Chondrocyte (in vitro differentiated cells): ENCODE measurements at regions not wholly inside any gene's neighbourhood (a gene's known extent, or its start where the extent isn't known, plus 50 kb on each side); places are given as distances from the start of the nearest gene placed in this dataset.
"Not testable (repeated sequence)": the region's sequence is repeated elsewhere in the genome, so short reads cannot be mapped to it uniquely, and the experiment has no call there.

Source experiments
- DNase-seq: peaks from one replicate; pipeline ENCODE4 v3.0.0; 2021; ENCODE audit warnings: mixed read lengths, low spot score
- H3K27ac Mint-ChIP-seq: one replicate; pipeline ENCODE4 v1.8.0; 2021; ENCODE audit warnings: mild to moderate bottlenecking, moderate library complexity, mixed read lengths; ENCODE audit not compliant: unreplicated experiment
- H3K27me3 Mint-ChIP-seq: 2 replicates; pipeline ENCODE4 v1.8.0; 2021; ENCODE audit warnings: low read depth, mixed read lengths
- H3K36me3 Mint-ChIP-seq: 2 replicates; pipeline ENCODE4 v1.8.0; 2021; ENCODE audit warnings: low read depth, mixed read lengths
- H3K4me1 Mint-ChIP-seq: 2 replicates; pipeline ENCODE4 v1.8.0; 2021; ENCODE audit warnings: low read depth, mild to moderate bottlenecking, mixed read lengths
- H3K4me3 Mint-ChIP-seq: one replicate; pipeline ENCODE4 v1.8.0; 2021; ENCODE audit warnings: mild to moderate bottlenecking, moderate library complexity, mixed read lengths; ENCODE audit not compliant: unreplicated experiment
- H3K9me3 Mint-ChIP-seq: 2 replicates; pipeline ENCODE4 v1.8.0; 2021; ENCODE audit warnings: low read depth, mixed read lengths
- TF ChIP-seq, protein P1 (sequence below): fragments of 200-600 bp; sonication (generic); IDR thresholded peaks from 2 replicates; pipeline ENCODE4 v1.5.0; 2021; ENCODE audit warnings: antibody characterized with exemption, mild to moderate bottlenecking, moderate library complexity

DNA sequence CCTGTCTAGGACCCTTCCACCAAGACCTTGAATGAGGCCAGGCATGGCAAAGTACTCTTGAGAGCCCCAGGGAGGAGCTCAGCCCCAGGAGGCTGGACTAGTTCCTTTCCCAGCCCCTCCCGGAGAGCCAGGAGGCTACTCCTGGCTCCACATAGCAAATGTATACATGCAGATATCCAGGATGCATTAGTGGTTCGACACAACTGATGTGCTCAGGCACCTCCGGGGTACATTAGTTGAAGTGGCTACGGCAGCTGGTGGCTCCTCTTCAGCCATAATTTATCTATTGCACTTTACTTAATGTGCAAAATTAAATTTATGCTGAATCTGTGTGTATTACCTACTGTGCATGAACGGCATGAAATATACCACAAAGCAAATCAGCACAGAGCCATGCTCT, 182.8 kb upstream of the MEIS1 start:
- Mint-ChIP-seq H3K27ac (no peak overlapping the region), H3K36me3 (no peaks in the 10 kb centered on the region)

DNA sequence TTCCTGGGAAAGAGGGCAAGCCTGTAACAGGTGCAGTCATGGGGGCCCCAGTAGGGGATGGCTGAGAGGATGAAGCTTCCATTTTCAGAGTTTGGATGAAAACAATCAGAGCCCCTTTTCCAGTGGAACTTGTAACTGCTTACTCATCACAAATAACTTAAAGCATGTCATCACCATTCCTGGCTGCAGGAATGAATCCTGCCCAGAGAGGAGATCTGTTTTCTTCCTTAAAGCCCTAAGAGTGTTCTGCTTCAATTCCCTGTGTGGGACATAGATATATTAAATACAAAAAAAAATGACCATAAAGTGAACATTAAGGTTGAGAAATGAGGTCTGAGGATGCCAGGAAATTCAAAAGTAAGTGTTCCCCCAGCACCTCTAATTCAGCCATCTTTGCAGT, 183.4 kb upstream of the MEIS1 start:
- Mint-ChIP-seq H3K4me1 (no peaks in the 10 kb centered on the region), H3K27me3 (peaks cover 31% of the 10 kb centered on the region), H3K36me3 (no peaks in the 10 kb centered on the region), H3K9me3 (no peaks in the 10 kb centered on the region), H3K27ac (no peak overlapping the region), H3K4me3 (no peak overlapping the region)
- TF ChIP-seq, protein P1, sequence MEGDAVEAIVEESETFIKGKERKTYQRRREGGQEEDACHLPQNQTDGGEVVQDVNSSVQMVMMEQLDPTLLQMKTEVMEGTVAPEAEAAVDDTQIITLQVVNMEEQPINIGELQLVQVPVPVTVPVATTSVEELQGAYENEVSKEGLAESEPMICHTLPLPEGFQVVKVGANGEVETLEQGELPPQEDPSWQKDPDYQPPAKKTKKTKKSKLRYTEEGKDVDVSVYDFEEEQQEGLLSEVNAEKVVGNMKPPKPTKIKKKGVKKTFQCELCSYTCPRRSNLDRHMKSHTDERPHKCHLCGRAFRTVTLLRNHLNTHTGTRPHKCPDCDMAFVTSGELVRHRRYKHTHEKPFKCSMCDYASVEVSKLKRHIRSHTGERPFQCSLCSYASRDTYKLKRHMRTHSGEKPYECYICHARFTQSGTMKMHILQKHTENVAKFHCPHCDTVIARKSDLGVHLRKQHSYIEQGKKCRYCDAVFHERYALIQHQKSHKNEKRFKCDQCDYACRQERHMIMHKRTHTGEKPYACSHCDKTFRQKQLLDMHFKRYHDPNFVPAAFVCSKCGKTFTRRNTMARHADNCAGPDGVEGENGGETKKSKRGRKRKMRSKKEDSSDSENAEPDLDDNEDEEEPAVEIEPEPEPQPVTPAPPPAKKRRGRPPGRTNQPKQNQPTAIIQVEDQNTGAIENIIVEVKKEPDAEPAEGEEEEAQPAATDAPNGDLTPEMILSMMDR, result no peak
- no peak for DNase-seq

More for the DNA sequence above, 182.8 kb upstream of the MEIS1 start:
- no peaks in the 10 kb centered on the region for H3K9me3 Mint-ChIP-seq
- H3K4me1 Mint-ChIP-seq, result no peaks in the 10 kb centered on the region
- no peak overlapping the region for H3K4me3 Mint-ChIP-seq
- DNase-seq, result no peak
- TF ChIP-seq, protein P1, result no peak
- H3K27me3 Mint-ChIP-seq, result peaks cover 33% of the 10 kb centered on the region

GRCh38 chr2:66249089-66249488, 185.8 kb upstream of the MEIS1 start:
- not testable (repeated sequence) for DNase-seq, H3K9me3 Mint-ChIP-seq, H3K36me3 Mint-ChIP-seq, H3K4me1 Mint-ChIP-seq, H3K4me3 Mint-ChIP-seq, H3K27ac Mint-ChIP-seq
- peaks cover 24% of the 10 kb centered on the region for H3K27me3 Mint-ChIP-seq

GRCh38 chr2:66243809-66244208, 191.1 kb upstream of the MEIS1 start:
- not testable (repeated sequence) for H3K4me1 Mint-ChIP-seq, H3K4me3 Mint-ChIP-seq, H3K9me3 Mint-ChIP-seq, DNase-seq, H3K36me3 Mint-ChIP-seq, H3K27ac Mint-ChIP-seq, H3K27me3 Mint-ChIP-seq

GRCh38 chr2:66242888-66243287, 192.0 kb upstream of the MEIS1 start:
- not testable (repeated sequence) for DNase-seq, H3K9me3 Mint-ChIP-seq, H3K4me1 Mint-ChIP-seq, H3K27me3 Mint-ChIP-seq, H3K27ac Mint-ChIP-seq, H3K36me3 Mint-ChIP-seq, H3K4me3 Mint-ChIP-seq

GRCh38 chr2:66242099-66242789, 192.7 kb upstream of the MEIS1 start:
- Mint-ChIP-seq H3K27ac (no peak overlapping the region), H3K27me3 (peaks cover 7% of the 10 kb centered on the region), H3K9me3 (no peaks in the 10 kb centered on the region), H3K4me3 (no peak overlapping the region), H3K36me3 (no peaks in the 10 kb centered on the region), H3K4me1 (no peaks in the 10 kb centered on the region)
- no peak for DNase-seq
- TF ChIP-seq, protein P1, result no peak

DNA sequence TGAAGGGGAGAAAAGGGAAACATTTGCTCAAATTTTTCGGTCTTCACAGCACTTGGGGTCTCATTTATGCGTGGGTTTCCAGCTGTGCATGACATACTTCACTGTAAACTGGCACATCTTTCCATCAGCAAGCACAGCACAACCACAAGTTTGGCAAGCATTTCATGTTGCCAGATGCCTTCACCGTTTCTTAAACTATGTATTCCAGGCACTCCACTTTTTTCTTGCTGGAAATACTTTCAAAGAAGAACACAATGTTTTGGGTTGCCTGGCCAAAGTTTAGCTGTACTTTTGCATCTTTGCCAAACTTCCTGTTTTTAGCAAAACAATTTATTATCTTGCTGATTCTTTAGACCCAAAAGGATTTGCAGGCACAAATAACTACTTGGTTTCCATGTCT, 194.6 kb upstream of the MEIS1 start:
- Mint-ChIP-seq H3K27me3 (peaks cover 7% of the 10 kb centered on the region), H3K4me3 (no peak overlapping the region), H3K36me3 (no peaks in the 10 kb centered on the region), H3K4me1 (no peaks in the 10 kb centered on the region), H3K27ac (no peak overlapping the region), H3K9me3 (no peaks in the 10 kb centered on the region)
- TF ChIP-seq, protein P1, result no peak
- no peak for DNase-seq
